Astrocyte (in vitro differentiated cells and primary cell): ENCODE measurements at regions not wholly inside any gene's neighbourhood (a gene's known extent, or its start where the extent isn't known, plus 50 kb on each side); places are given as distances from the start of the nearest gene placed in this dataset.

ENCODE experiments used
- DNase-seq: peaks from one replicate; pipeline ENCODE4 v3.0.0-alpha.2; 2010; ENCODE audit warnings: low read depth
- FAIRE-seq: peaks from 2 replicates; lab custom pipeline; 2011; peaks lifted over from hg19 to GRCh38; lab: Jason Lieb, UNC
- H2AFZ ChIP-seq: 2 replicates; pipeline ENCODE4 v1.6.0; 2012; ENCODE audit warnings: low read depth, low read length, inconsistent platforms
- H3K27ac ChIP-seq: 2 replicates; pipeline ENCODE4 v1.5.1; 2011; ENCODE audit warnings: low read depth, low read length, inconsistent platforms
- H3K27me3 ChIP-seq: 2 replicates; pipeline ENCODE4 v1.6.0; 2011; ENCODE audit warnings: low read length, inconsistent platforms; ENCODE audit not compliant: insufficient read depth
- H3K36me3 ChIP-seq: 2 replicates; pipeline ENCODE4 v1.5.1; 2011; ENCODE audit warnings: low read length, inconsistent platforms; ENCODE audit not compliant: insufficient read depth
- H3K4me1 ChIP-seq: 2 replicates; pipeline ENCODE4 v1.5.1; 2011; ENCODE audit warnings: low read length, inconsistent platforms; ENCODE audit not compliant: insufficient read depth
- H3K4me2 ChIP-seq: 2 replicates; pipeline ENCODE4 v1.6.0; 2012; ENCODE audit warnings: low read length, inconsistent platforms
- H3K4me3 ChIP-seq: 2 replicates; pipeline ENCODE4 v1.5.1; 2011; ENCODE audit warnings: low read depth, mild to moderate bottlenecking, low read length, inconsistent platforms; ENCODE audit not compliant: insufficient read depth
- H3K79me2 ChIP-seq: 2 replicates; pipeline ENCODE4 v1.6.0; 2012; ENCODE audit warnings: mild to moderate bottlenecking, low read length, inconsistent platforms; ENCODE audit not compliant: insufficient read depth
- H3K9ac ChIP-seq: 2 replicates; pipeline ENCODE4 v1.6.0; 2012; ENCODE audit warnings: mild to moderate bottlenecking, low read length, inconsistent platforms
- H3K9me3 ChIP-seq: 2 replicates; pipeline ENCODE4 v1.5.1; 2012; ENCODE audit warnings: low read depth, mild to moderate bottlenecking, low read length, inconsistent platforms; ENCODE audit not compliant: insufficient read depth
- H4K20me1 ChIP-seq: 2 replicates; pipeline ENCODE4 v1.6.0; 2012; ENCODE audit warnings: low read length, inconsistent platforms; ENCODE audit not compliant: insufficient read depth
- H3K27ac Mint-ChIP-seq: one replicate; pipeline ENCODE4 v1.8.0; 2021; ENCODE audit warnings: mild to moderate bottlenecking, mixed read lengths; ENCODE audit not compliant: unreplicated experiment
- H3K27me3 Mint-ChIP-seq: one replicate; pipeline ENCODE4 v1.8.0; 2021; ENCODE audit warnings: low read depth, mixed read lengths; ENCODE audit not compliant: unreplicated experiment
- H3K36me3 Mint-ChIP-seq: one replicate; pipeline ENCODE4 v1.8.0; 2021; ENCODE audit warnings: low read depth, mixed read lengths; ENCODE audit not compliant: unreplicated experiment
- H3K4me1 Mint-ChIP-seq: one replicate; pipeline ENCODE4 v1.8.0; 2021; ENCODE audit warnings: low read depth, mixed read lengths; ENCODE audit not compliant: unreplicated experiment
- H3K4me3 Mint-ChIP-seq: one replicate; pipeline ENCODE4 v1.8.0; 2021; ENCODE audit warnings: mild to moderate bottlenecking, moderate library complexity, mixed read lengths; ENCODE audit not compliant: unreplicated experiment
- H3K9me3 Mint-ChIP-seq: one replicate; pipeline ENCODE4 v1.8.0; 2021; ENCODE audit warnings: mild to moderate bottlenecking, mixed read lengths; ENCODE audit not compliant: unreplicated experiment
- EZH2 ChIP-seq: IDR thresholded peaks from 2 replicates; pipeline ENCODE4 v1.6.1; 2012; ENCODE audit warnings: mild to moderate bottlenecking, low read length, inconsistent platforms; ENCODE audit not compliant: insufficient read depth
- TF ChIP-seq, protein P1 (sequence below): IDR thresholded peaks from 2 replicates; pipeline ENCODE4 v1.5.1; 2011; ENCODE audit warnings: low read depth, mild to moderate bottlenecking, inconsistent platforms, low read length, moderate library complexity; ENCODE audit not compliant: insufficient read depth

DNA sequence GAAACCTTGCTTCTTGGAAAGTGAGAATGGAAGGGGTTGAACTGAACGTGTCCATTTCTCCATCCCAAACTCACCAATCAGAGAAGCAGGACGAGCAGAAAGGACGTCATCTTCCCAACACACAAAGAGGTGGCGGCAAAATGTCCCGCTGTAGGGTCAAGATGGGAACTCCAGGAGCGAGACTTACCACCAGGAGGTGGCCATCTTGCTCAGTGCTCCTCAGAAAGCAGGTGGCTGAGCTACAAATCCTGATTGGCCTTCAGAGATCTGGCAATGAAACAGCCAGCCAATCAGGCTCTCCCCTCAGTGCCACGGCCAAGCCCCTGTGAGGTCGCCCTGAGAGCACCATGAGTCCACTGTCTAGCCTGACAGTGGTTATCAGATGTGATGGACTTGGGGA is 259.0 kb downstream of the NDUFS4 start:
- H2AFZ ChIP-seq, result no peak overlapping the region
- H3K27ac ChIP-seq, result no peak overlapping the region
- no peak for FAIRE-seq

DNA sequence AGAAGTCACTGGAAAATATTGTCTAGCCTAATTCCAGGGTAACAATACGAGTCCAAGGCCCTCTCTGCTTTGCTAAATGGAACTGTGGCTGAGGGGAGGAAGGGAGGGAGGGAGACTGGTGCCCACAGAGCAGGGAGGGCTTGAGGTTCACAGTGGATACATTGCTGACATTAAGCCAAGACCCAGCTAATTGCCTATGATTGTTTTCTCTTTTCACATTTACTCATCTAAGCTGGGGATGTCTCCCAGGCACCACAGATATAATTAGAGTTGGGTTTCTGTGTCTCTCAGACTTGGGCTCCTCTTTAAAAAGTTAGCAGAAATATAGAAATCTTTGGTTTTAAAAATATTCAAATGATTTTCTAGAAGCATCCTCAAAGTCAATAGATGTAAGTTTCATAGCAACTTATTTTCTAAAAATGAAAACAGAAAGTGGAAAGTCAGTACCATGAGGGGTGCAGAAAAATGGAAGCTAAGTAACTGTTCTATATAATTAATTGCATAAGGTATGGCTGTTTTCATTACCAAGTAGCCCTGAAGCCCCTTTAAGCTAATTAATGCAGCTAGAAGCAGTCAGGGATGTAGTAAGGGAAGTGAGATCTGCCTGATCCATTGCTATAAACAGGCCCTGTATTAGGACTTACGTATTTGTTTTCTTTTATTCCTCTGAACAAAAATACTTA is 259.8 kb downstream of the NDUFS4 start:
- Mint-ChIP-seq H3K4me1 (no peaks in the 10 kb centered on the region), H3K27me3 (no peaks in the 10 kb centered on the region), H3K36me3 (no peaks in the 10 kb centered on the region), H3K9me3 (peaks cover 8% of the 10 kb centered on the region), H3K4me3 (no peak overlapping the region), H3K27ac (no peak overlapping the region)
- H3K27me3 ChIP-seq, result peaks cover 5% of the 10 kb centered on the region
- H3K27ac ChIP-seq, result no peak overlapping the region
- no peak overlapping the region for H2AFZ ChIP-seq
- no peak overlapping the region for H3K9ac ChIP-seq
- no peaks in the 10 kb centered on the region for H3K36me3 ChIP-seq
- H3K9me3 ChIP-seq, result peaks cover 3% of the 10 kb centered on the region
- no peak for FAIRE-seq
- H4K20me1 ChIP-seq, result no peaks in the 10 kb centered on the region
- no peaks in the 10 kb centered on the region for H3K79me2 ChIP-seq
- no peak overlapping the region for H3K4me3 ChIP-seq
- no peak for TF ChIP-seq EZH2
- TF ChIP-seq, protein P1, sequence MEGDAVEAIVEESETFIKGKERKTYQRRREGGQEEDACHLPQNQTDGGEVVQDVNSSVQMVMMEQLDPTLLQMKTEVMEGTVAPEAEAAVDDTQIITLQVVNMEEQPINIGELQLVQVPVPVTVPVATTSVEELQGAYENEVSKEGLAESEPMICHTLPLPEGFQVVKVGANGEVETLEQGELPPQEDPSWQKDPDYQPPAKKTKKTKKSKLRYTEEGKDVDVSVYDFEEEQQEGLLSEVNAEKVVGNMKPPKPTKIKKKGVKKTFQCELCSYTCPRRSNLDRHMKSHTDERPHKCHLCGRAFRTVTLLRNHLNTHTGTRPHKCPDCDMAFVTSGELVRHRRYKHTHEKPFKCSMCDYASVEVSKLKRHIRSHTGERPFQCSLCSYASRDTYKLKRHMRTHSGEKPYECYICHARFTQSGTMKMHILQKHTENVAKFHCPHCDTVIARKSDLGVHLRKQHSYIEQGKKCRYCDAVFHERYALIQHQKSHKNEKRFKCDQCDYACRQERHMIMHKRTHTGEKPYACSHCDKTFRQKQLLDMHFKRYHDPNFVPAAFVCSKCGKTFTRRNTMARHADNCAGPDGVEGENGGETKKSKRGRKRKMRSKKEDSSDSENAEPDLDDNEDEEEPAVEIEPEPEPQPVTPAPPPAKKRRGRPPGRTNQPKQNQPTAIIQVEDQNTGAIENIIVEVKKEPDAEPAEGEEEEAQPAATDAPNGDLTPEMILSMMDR, result no peak
- no peak overlapping the region for H3K4me2 ChIP-seq
- no peaks in the 10 kb centered on the region for H3K4me1 ChIP-seq
- DNase-seq, result no peak

More for the DNA sequence above, 259.0 kb downstream of the NDUFS4 start:
- Mint-ChIP-seq H3K27me3 (no peaks in the 10 kb centered on the region), H3K36me3 (no peaks in the 10 kb centered on the region), H3K4me1 (no peaks in the 10 kb centered on the region), H3K27ac (no peak overlapping the region), H3K4me3 (no peak overlapping the region), H3K9me3 (peaks cover 8% of the 10 kb centered on the region)
- Histone ChIP-seq H3K4me2 (no peak overlapping the region), H3K9me3 (peaks cover 3% of the 10 kb centered on the region), H4K20me1 (no peaks in the 10 kb centered on the region), H3K4me1 (no peaks in the 10 kb centered on the region), H3K27me3 (peaks cover 5% of the 10 kb centered on the region), H3K36me3 (no peaks in the 10 kb centered on the region), H3K4me3 (no peak overlapping the region), H3K79me2 (no peaks in the 10 kb centered on the region), H3K9ac (no peak overlapping the region)
- TF ChIP-seq EZH2, result no peak
- TF ChIP-seq, protein P1, result no peak
- no peak for DNase-seq

GRCh38 chr5:53820802-53821171 is 260.3 kb downstream of the NDUFS4 start:
- no peak overlapping the region for H3K4me3 ChIP-seq
- H4K20me1 ChIP-seq, result no peaks in the 10 kb centered on the region
- H3K4me1 Mint-ChIP-seq, result no peaks in the 10 kb centered on the region
- DNase-seq (no peak), FAIRE-seq (no peak)
- H3K4me2 ChIP-seq, result no peak overlapping the region
- H3K4me1 ChIP-seq, result no peaks in the 10 kb centered on the region
- no peak for TF ChIP-seq EZH2
- TF ChIP-seq, protein P1, result no peak
- H3K9me3 Mint-ChIP-seq, result peaks cover 8% of the 10 kb centered on the region
- H3K36me3 ChIP-seq, result no peaks in the 10 kb centered on the region
- peaks cover 3% of the 10 kb centered on the region for H3K9me3 ChIP-seq
- H3K9ac ChIP-seq, result no peak overlapping the region
- no peaks in the 10 kb centered on the region for H3K36me3 Mint-ChIP-seq
- H3K27ac Mint-ChIP-seq, result no peak overlapping the region
- no peak overlapping the region for H3K4me3 Mint-ChIP-seq
- no peak overlapping the region for H2AFZ ChIP-seq
- H3K27ac ChIP-seq, result no peak overlapping the region
- H3K79me2 ChIP-seq, result no peaks in the 10 kb centered on the region
- peaks cover 3% of the 10 kb centered on the region for H3K27me3 ChIP-seq
- no peaks in the 10 kb centered on the region for H3K27me3 Mint-ChIP-seq
